Brain microvascular endothelial cell (primary cell): ENCODE measurements at regions not wholly inside any gene's neighbourhood (a gene's known extent, or its start where the extent isn't known, plus 50 kb on each side); places are given as distances from the start of the nearest gene placed in this dataset.

Experiments
- DNase-seq: peaks from one replicate; pipeline ENCODE4 v3.0.0-alpha.2; 2020
- H3K27ac ChIP-seq: fragments of 250-450 bp; sonication (Bioruptor Pico); 2 replicates; pipeline ENCODE4 v1.5.1; 2020; ENCODE audit warnings: mild to moderate bottlenecking, moderate library complexity
- H3K27me3 ChIP-seq: fragments of 250-450 bp; sonication (Bioruptor Pico); replicated peaks from 2 replicates; pipeline ENCODE4 v1.5.1; 2020; ENCODE audit warnings: mild to moderate bottlenecking
- H3K36me3 ChIP-seq: fragments of 250-450 bp; sonication (Bioruptor Pico); replicated peaks from 2 replicates; pipeline ENCODE4 v1.5.1; 2020; ENCODE audit warnings: mild to moderate bottlenecking
- H3K4me3 ChIP-seq: 2 replicates; pipeline ENCODE4 v1.5.1; 2011; ENCODE audit warnings: low read depth, mild to moderate bottlenecking, control low read depth, low read length, moderate library complexity
- in situ Hi-C: cut with HindIII; loops from 2 replicates; pipeline ENCODE4 v1.10.0; 2017; ENCODE audit warnings: low sequenced_read_pairs, low pct_ligation_motif_present
- TF ChIP-seq, protein P1 (sequence below): IDR thresholded peaks from 2 replicates; pipeline ENCODE4 v1.5.1; 2011; ENCODE audit warnings: low read depth, mild to moderate bottlenecking, moderate library complexity, low read length, control low read depth, inconsistent platforms; ENCODE audit errors: missing control alignments

DNA sequence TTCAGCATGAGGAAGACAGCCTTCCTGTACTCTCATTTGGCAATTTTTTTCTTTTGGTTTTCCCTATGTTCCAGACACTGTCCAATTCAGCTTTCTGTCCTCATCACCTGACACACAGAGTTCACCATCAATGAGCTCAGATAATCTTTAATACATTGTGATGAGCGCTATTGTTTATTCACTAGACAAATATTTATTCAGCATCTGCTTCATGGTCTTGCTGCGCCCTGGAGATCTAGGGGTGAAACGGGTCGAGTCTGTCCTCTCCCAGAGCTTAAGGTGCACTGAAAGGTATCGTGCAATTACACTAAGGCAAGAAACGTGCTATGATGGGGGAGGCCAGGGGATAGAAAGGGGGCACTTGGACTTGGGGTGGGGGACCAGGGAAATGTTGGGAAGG lies 281.6 kb downstream of the ZSWIM6 start:
- no peak overlapping the region for H3K27ac ChIP-seq
- in situ Hi-C loops: no loop called here
- no peak for DNase-seq
- no peaks in the 10 kb centered on the region for H3K36me3 ChIP-seq
- no peaks in the 10 kb centered on the region for H3K27me3 ChIP-seq
- TF ChIP-seq, protein P1, sequence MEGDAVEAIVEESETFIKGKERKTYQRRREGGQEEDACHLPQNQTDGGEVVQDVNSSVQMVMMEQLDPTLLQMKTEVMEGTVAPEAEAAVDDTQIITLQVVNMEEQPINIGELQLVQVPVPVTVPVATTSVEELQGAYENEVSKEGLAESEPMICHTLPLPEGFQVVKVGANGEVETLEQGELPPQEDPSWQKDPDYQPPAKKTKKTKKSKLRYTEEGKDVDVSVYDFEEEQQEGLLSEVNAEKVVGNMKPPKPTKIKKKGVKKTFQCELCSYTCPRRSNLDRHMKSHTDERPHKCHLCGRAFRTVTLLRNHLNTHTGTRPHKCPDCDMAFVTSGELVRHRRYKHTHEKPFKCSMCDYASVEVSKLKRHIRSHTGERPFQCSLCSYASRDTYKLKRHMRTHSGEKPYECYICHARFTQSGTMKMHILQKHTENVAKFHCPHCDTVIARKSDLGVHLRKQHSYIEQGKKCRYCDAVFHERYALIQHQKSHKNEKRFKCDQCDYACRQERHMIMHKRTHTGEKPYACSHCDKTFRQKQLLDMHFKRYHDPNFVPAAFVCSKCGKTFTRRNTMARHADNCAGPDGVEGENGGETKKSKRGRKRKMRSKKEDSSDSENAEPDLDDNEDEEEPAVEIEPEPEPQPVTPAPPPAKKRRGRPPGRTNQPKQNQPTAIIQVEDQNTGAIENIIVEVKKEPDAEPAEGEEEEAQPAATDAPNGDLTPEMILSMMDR: no peak
- H3K4me3 ChIP-seq: no peak overlapping the region

DNA sequence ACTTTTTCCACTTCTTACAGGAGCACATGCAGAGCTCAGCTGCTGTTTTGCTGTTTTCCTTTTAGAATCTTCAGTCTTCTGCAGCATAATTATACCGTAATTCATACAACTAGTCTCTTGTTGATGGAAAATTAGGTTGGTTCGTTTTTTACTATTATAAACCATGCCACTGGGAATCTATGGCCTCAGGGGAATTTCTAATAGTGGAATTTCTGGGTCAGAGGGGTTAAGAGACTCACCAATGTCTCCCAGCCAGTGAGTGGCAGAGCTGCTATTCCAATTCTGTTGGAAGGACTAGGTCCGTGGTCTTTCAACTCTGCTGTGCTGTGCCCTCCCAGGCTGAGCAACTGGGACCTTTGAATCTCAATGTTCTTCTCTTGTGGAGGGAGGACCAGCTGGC lies 282.5 kb downstream of the ZSWIM6 start:
- H3K27me3 ChIP-seq: no peaks in the 10 kb centered on the region
- TF ChIP-seq, protein P1: no peak
- H3K36me3 ChIP-seq: no peaks in the 10 kb centered on the region
- no peak for DNase-seq
- in situ Hi-C loops: no loop called here
- H3K4me3 ChIP-seq: no peak overlapping the region
- H3K27ac ChIP-seq: no peak overlapping the region

- in situ Hi-C loops: no loop called here
Measured at GRCh38 chr5:61617039-61617438, 285.0 kb downstream of the ZSWIM6 start.

GRCh38 chr5:61617995-61618525 lies 286.0 kb downstream of the ZSWIM6 start:
- in situ Hi-C loops: no loop called here
- Histone ChIP-seq H3K36me3 (no peaks in the 10 kb centered on the region), H3K27me3 (no peaks in the 10 kb centered on the region), H3K27ac (no peak overlapping the region), H3K4me3 (no peak overlapping the region)
- TF ChIP-seq, protein P1: no peak
- no peak for DNase-seq

More at GRCh38 chr5:61617039-61617438, 285.0 kb downstream of the ZSWIM6 start:
- TF ChIP-seq, protein P1: no peak
- Histone ChIP-seq H3K4me3 (no peak overlapping the region), H3K27ac (no peak overlapping the region), H3K36me3 (no peaks in the 10 kb centered on the region), H3K27me3 (no peaks in the 10 kb centered on the region)
- no peak for DNase-seq

- in situ Hi-C loops: no loop called here
- DNase-seq: no peak
- H3K4me3 ChIP-seq: no peak overlapping the region
- no peak overlapping the region for H3K27ac ChIP-seq
- H3K36me3 ChIP-seq: no peaks in the 10 kb centered on the region
- H3K27me3 ChIP-seq: no peaks in the 10 kb centered on the region
- TF ChIP-seq, protein P1: no peak
Measured at GRCh38 chr5:61618577-61618976, 286.5 kb downstream of the ZSWIM6 start.

- H3K4me3 ChIP-seq: no peak overlapping the region
- TF ChIP-seq, protein P1: no peak
- no peak for DNase-seq
- no peaks in the 10 kb centered on the region for H3K27me3 ChIP-seq
- in situ Hi-C loops: no loop called here
- no peak overlapping the region for H3K27ac ChIP-seq
- no peaks in the 10 kb centered on the region for H3K36me3 ChIP-seq
Measured at GRCh38 chr5:61619289-61619688, 287.2 kb downstream of the ZSWIM6 start.
